H9 (cell line): ENCODE measurements at regions not wholly inside any gene's neighbourhood (a gene's known extent, or its start where the extent isn't known, plus 50 kb on each side); places are given as distances from the start of the nearest gene placed in this dataset.
"Not testable (repeated sequence)": the region's sequence is repeated elsewhere in the genome, so short reads cannot be mapped to it uniquely, and the experiment has no call there.

Experiments used
- DNase-seq: peaks from one replicate; pipeline ENCODE4 v3.0.0-alpha.2; 2017
- H2AFZ ChIP-seq: one replicate; pipeline ENCODE4 v1.6.1; 2013; ENCODE audit warnings: mild to moderate bottlenecking, low read length, control low read depth, moderate library complexity
- H2AK5ac ChIP-seq: 2 replicates; pipeline ENCODE4 v1.6.1; 2013; ENCODE audit warnings: low read length, control low read depth, mixed read lengths; ENCODE audit not compliant: insufficient read length
- H2BK120ac ChIP-seq: one replicate; pipeline ENCODE4 v1.6.1; 2013; ENCODE audit warnings: low read depth, mild to moderate bottlenecking, low read length, control low read depth, inconsistent platforms; ENCODE audit not compliant: poor library complexity, severe bottlenecking
- H2BK12ac ChIP-seq: 2 replicates; pipeline ENCODE4 v1.6.1; 2013; ENCODE audit warnings: low read length, control low read depth, mixed read lengths, low read depth; ENCODE audit not compliant: insufficient read length
- H2BK15ac ChIP-seq: 2 replicates; pipeline ENCODE4 v1.6.1; 2013; ENCODE audit warnings: low read depth, low read length, control low read depth
- H2BK20ac ChIP-seq: one replicate; pipeline ENCODE4 v1.6.1; 2013; ENCODE audit warnings: low read depth, mild to moderate bottlenecking, low read length, control low read depth, inconsistent platforms; ENCODE audit not compliant: poor library complexity, severe bottlenecking
- H2BK5ac ChIP-seq: 2 replicates; pipeline ENCODE4 v1.6.1; 2013; ENCODE audit warnings: low read length, control low read depth, mixed read lengths; ENCODE audit not compliant: insufficient read length
- H3K14ac ChIP-seq: 2 replicates; pipeline ENCODE4 v1.6.1; 2013; ENCODE audit warnings: low read length, control low read depth; ENCODE audit not compliant: insufficient read depth
- H3K18ac ChIP-seq: 2 replicates; pipeline ENCODE4 v1.6.1; 2013; ENCODE audit warnings: low read depth, mild to moderate bottlenecking, mixed read lengths, low read length, control low read depth; ENCODE audit not compliant: insufficient read length
- H3K23ac ChIP-seq: 2 replicates; pipeline ENCODE4 v1.6.1; 2013; ENCODE audit warnings: low read length, control low read depth, mixed read lengths, low read depth; ENCODE audit not compliant: insufficient read length
- H3K23me2 ChIP-seq: 2 replicates; pipeline ENCODE4 v1.6.1; 2013; ENCODE audit warnings: low read depth, mild to moderate bottlenecking, mixed read lengths, low read length, control low read depth; ENCODE audit not compliant: insufficient read length, poor library complexity, severe bottlenecking
- H3K27ac ChIP-seq: 2 replicates; pipeline ENCODE4 v1.5.1; 2013; ENCODE audit warnings: low read length, control low read depth, mixed read lengths, low read depth; ENCODE audit not compliant: insufficient read length
- H3K27me3 ChIP-seq: 2 replicates; pipeline ENCODE4 v1.6.1; 2013; ENCODE audit warnings: low read length, control low read depth, inconsistent platforms; ENCODE audit not compliant: insufficient read depth
- H3K4ac ChIP-seq: 2 replicates; pipeline ENCODE4 v1.6.1; 2013; ENCODE audit warnings: low read depth, mild to moderate bottlenecking, control low read depth, inconsistent platforms, low read length, moderate library complexity
- H3K4me1 ChIP-seq: 2 replicates; pipeline ENCODE4 v1.6.1; 2013; ENCODE audit warnings: low read length, control low read depth, inconsistent platforms; ENCODE audit not compliant: insufficient read depth
- H3K4me2 ChIP-seq: 2 replicates; pipeline ENCODE4 v1.6.1; 2013; ENCODE audit warnings: low read length, control low read depth, mixed read lengths; ENCODE audit not compliant: insufficient read length, insufficient read depth
- H3K56ac ChIP-seq: 2 replicates; pipeline ENCODE4 v1.6.1; 2013; ENCODE audit warnings: low read depth, mild to moderate bottlenecking, mixed read lengths, low read length, control low read depth; ENCODE audit not compliant: insufficient read length
- H3K79me1 ChIP-seq: 2 replicates; pipeline ENCODE4 v1.6.1; 2013; ENCODE audit warnings: low read depth, mild to moderate bottlenecking, moderate library complexity, low read length, control low read depth, inconsistent platforms; ENCODE audit not compliant: insufficient read depth, poor library complexity, severe bottlenecking
- H3K79me2 ChIP-seq: 2 replicates; pipeline ENCODE4 v1.6.1; 2013; ENCODE audit warnings: low read length, control low read depth, inconsistent platforms; ENCODE audit not compliant: insufficient read depth
- H3K9ac ChIP-seq: 2 replicates; pipeline ENCODE4 v1.6.1; 2013; ENCODE audit warnings: low read length, control low read depth, mixed read lengths; ENCODE audit not compliant: insufficient read length; ENCODE audit errors: extremely low read depth
- H3K9me3 ChIP-seq: one replicate; pipeline ENCODE4 v1.6.1; 2013; ENCODE audit warnings: low read depth, low read length, inconsistent platforms; ENCODE audit not compliant: control insufficient read depth
- H3T11ph ChIP-seq: one replicate; pipeline ENCODE4 v1.6.1; 2013; ENCODE audit warnings: mild to moderate bottlenecking, low read length, control low read depth, inconsistent platforms
- H4K20me1 ChIP-seq: one replicate; pipeline ENCODE4 v1.6.1; 2013; ENCODE audit not compliant: control insufficient read depth, insufficient read length, insufficient read depth
- H4K5ac ChIP-seq: 2 replicates; pipeline ENCODE4 v1.6.1; 2013; ENCODE audit warnings: low read depth, mild to moderate bottlenecking, mixed read lengths, low read length, control low read depth; ENCODE audit not compliant: insufficient read length
- H4K8ac ChIP-seq: replicated peaks from 2 replicates; pipeline ENCODE4 v1.6.1; 2013; ENCODE audit warnings: low read length, control low read depth, mixed read lengths, low read depth; ENCODE audit not compliant: insufficient read length
- H4K91ac ChIP-seq: 2 replicates; pipeline ENCODE4 v1.6.1; 2013; ENCODE audit warnings: low read depth, mild to moderate bottlenecking, moderate library complexity, mixed read lengths, low read length, control low read depth; ENCODE audit not compliant: insufficient read length
- H3K27ac Mint-ChIP-seq, 3 experiments: 2 replicates in 2 of 3; 3 replicates in 1 of 3; pipeline ENCODE4 v1.8.0; 2020 to 2021; ENCODE audit warnings: mixed read lengths in 3 of 3, mild to moderate bottlenecking in 1 of 3, moderate library complexity in 1 of 3
- H3K27me3 Mint-ChIP-seq: 2 replicates; pipeline ENCODE4 v1.8.0; 2021; ENCODE audit warnings: low read depth, mild to moderate bottlenecking, moderate library complexity, mixed read lengths
- H3K36me3 Mint-ChIP-seq, 3 experiments: 2 replicates in 2 of 3; 3 replicates in 1 of 3; pipeline ENCODE4 v1.8.0; 2020 to 2021; ENCODE audit warnings: low read depth in 3 of 3, mixed read lengths in 3 of 3; ENCODE audit not compliant: insufficient read depth in 1 of 3
- H3K4me1 Mint-ChIP-seq, 2 experiments: 2 replicates each; pipeline ENCODE4 v1.8.0; 2020; ENCODE audit warnings: mixed read lengths in 2 of 2
- H3K4me3 Mint-ChIP-seq, 2 experiments: 2 replicates in 1 of 2; 3 replicates in 1 of 2; pipeline ENCODE4 v1.8.0; 2020 to 2021; ENCODE audit warnings: mild to moderate bottlenecking in 2 of 2, mixed read lengths in 2 of 2, moderate library complexity in 1 of 2
- H3K9me3 Mint-ChIP-seq, 2 experiments: 2 replicates in 1 of 2; 3 replicates in 1 of 2; pipeline ENCODE4 v1.8.0; 2020; ENCODE audit warnings: mild to moderate bottlenecking in 2 of 2, mixed read lengths in 2 of 2, moderate library complexity in 1 of 2
- CTCF ChIP-seq: fragments of 200-600 bp; sonication (generic); conservative IDR thresholded peaks from 3 replicates; pipeline ENCODE4 v1.8.0; 2021; ENCODE audit warnings: antibody characterized with exemption, mild to moderate bottlenecking
- WGBS: extraction: QIAGEN DNeasy Blood & Tissue Kit; methylation state at CpG from one replicate; pipeline ENCODE4 v1.1.7; 2013; ENCODE audit warnings: missing lambda C conversion rate, low lambda C conversion rate, mixed read lengths; ENCODE audit not compliant: insufficient read length; ENCODE audit errors: extremely low coverage; 5-methylcytosine and 5-hydroxymethylcytosine counted together

GRCh38 chr4:126916626-126917140 is 716.1 kb upstream of the INTU start:
- Histone ChIP-seq H3K23ac (no peak overlapping the region), H3K56ac (no peak overlapping the region), H3K27me3 (no peaks in the 10 kb centered on the region), H2AFZ (peak overlapping the region; percentile 50), H2AK5ac (no peak overlapping the region), H2BK5ac (no peak overlapping the region), H2BK20ac (no peak overlapping the region), H3K23me2 (no peaks in the 10 kb centered on the region), H3T11ph (no peak overlapping the region), H2BK12ac (no peak overlapping the region), H3K9me3 (no peaks in the 10 kb centered on the region), H3K79me2 (no peaks in the 10 kb centered on the region), H3K18ac (no peak overlapping the region), H3K14ac (no peak overlapping the region; the same call in 1 of the 2 replicates), H4K8ac (no peak overlapping the region), H3K79me1 (no peaks in the 10 kb centered on the region), H4K5ac (no peak overlapping the region), H3K27ac (no peak overlapping the region), H3K4me2 (no peak overlapping the region), H2BK120ac (no peak overlapping the region), H2BK15ac (no peak overlapping the region), H3K4me1 (no peaks in the 10 kb centered on the region), H4K91ac (no peak overlapping the region), H3K9ac (no peak overlapping the region), H3K4ac (no peak overlapping the region), H4K20me1 (no peaks in the 10 kb centered on the region)
- Mint-ChIP-seq H3K27me3 (no peaks in the 10 kb centered on the region), H3K4me1 (no peaks in the 10 kb centered on the region), H3K9me3 (peaks cover 3% of the 10 kb centered on the region in 2 experiments; a peak in 2 of 5 replicates), H3K4me3 (no peak overlapping the region), H3K36me3 (no peaks in the 10 kb centered on the region; a peak in 3 of 7 replicates), H3K27ac (no peak overlapping the region)
- TF ChIP-seq CTCF = no peak
- no CpG with 5 or more reads among the region's 10 CpGs for WGBS
- no peak for DNase-seq

- H3K4me2 ChIP-seq, H4K20me1 ChIP-seq, H3K79me2 ChIP-seq, H4K8ac ChIP-seq, H3K23me2 ChIP-seq, H3K27me3 ChIP-seq, H3T11ph ChIP-seq, H2BK12ac ChIP-seq, H4K5ac ChIP-seq, H3K9ac ChIP-seq, H3K56ac ChIP-seq, DNase-seq, H3K18ac ChIP-seq, H3K27ac Mint-ChIP-seq, H3K9me3 ChIP-seq, H3K4me1 ChIP-seq, H3K4me1 Mint-ChIP-seq, H3K27ac ChIP-seq, H4K91ac ChIP-seq, H2AFZ ChIP-seq, H3K4me3 Mint-ChIP-seq, H3K4ac ChIP-seq, H3K23ac ChIP-seq, H2BK120ac ChIP-seq, H2BK15ac ChIP-seq, H2AK5ac ChIP-seq, H3K79me1 ChIP-seq, H3K14ac ChIP-seq, H2BK5ac ChIP-seq, H3K27me3 Mint-ChIP-seq, H2BK20ac ChIP-seq: not testable (repeated sequence)
- Mint-ChIP-seq H3K36me3 (peaks cover 5 to 14% (median 9%) of the 10 kb centered on the region in 3 experiments; a peak in 5 of 7 replicates), H3K9me3 (peaks cover 20 to 22% of the 10 kb centered on the region in 2 experiments)
- no CpG with 5 or more reads among the region's 3 CpGs for WGBS
Observed at GRCh38 chr4:126922328-126922938, 710.3 kb upstream of the INTU start.
